HG03280 (cell line): ENCODE measurements at regions not wholly inside any gene's neighbourhood (a gene's known extent, or its start where the extent isn't known, plus 50 kb on each side); places are given as distances from the start of the nearest gene placed in this dataset.

ENCODE experiments used
- ATAC-seq: cut with Tn5 transposase; IDR thresholded peaks from one replicate; pipeline ENCODE4 v1.9.1; 2021; ENCODE audit warnings: mild to moderate bottlenecking, moderate library complexity; ENCODE audit not compliant: unreplicated experiment

- no peak for ATAC-seq
Measured at GRCh38 chr17:413706-414380, 61.2 kb upstream of the RPH3AL start.

- ATAC-seq = no peak
Measured at GRCh38 chr17:413016-413350, 60.4 kb upstream of the RPH3AL start.

- no peak for ATAC-seq
Measured at GRCh38 chr17:412211-413015, 59.8 kb upstream of the RPH3AL start.

- ATAC-seq = no peak
Measured at GRCh38 chr17:411421-412120, 59.0 kb upstream of the RPH3AL start.

GRCh38 chr17:410543-411401 lies 58.2 kb upstream of the RPH3AL start:
- peak; percentile 1 for ATAC-seq

- ATAC-seq = peak; percentile 88
Measured at GRCh38 chr17:409848-410542, 57.4 kb upstream of the RPH3AL start.

GRCh38 chr17:409308-409847 lies 56.8 kb upstream of the RPH3AL start:
- no peak for ATAC-seq

- ATAC-seq = no peak
Measured at GRCh38 chr17:404703-405102, 52.1 kb upstream of the RPH3AL start.
